Thyroid gland (tissue), 4 donors: ENCODE measurements at regions not wholly inside any gene's neighbourhood (a gene's known extent, or its start where the extent isn't known, plus 50 kb on each side); places are given as distances from the start of the nearest gene placed in this dataset.

ENCODE experiments used
- DNase-seq, 2 donors: peaks; one replicate each; pipeline ENCODE4 v3.0.0-alpha.2; 2019
- H3K27ac ChIP-seq, 3 donors: fragments of 200-600 bp; sonication (generic); 1 replicate in 2 of 3; 2 replicates in 1 of 3; pipeline ENCODE4 v1.5.1; 2016 to 2019; ENCODE audit warnings: mild to moderate bottlenecking in 1 of 3, moderate library complexity in 1 of 3
- H3K27me3 ChIP-seq: fragments of 200-600 bp; sonication (generic); one replicate; pipeline ENCODE4 v1.5.1; 2019
- H3K36me3 ChIP-seq, 2 donors: fragments of 200-600 bp; sonication (generic); one replicate each; pipeline ENCODE4 v1.5.1; 2016 to 2019
- H3K4me1 ChIP-seq, 2 donors: fragments of 200-600 bp; sonication (generic); one replicate each; pipeline ENCODE4 v1.5.1; 2017 to 2019
- H3K4me3 ChIP-seq, 3 donors: fragments of 200-600 bp; sonication (generic); replicated peaks in 1 of 3; 1 replicate in 2 of 3; 2 replicates in 1 of 3; pipeline ENCODE4 v1.5.1; 2016; ENCODE audit warnings: mild to moderate bottlenecking in 1 of 3
- H3K9me3 ChIP-seq: fragments of 200-600 bp; sonication (generic); one replicate; pipeline ENCODE4 v1.5.1; 2017
- POLR2A ChIP-seq, 2 donors: fragments of 450-650 bp; IDR thresholded peaks; one replicate each; pipeline ENCODE4 v1.6.1; 2017; ENCODE audit warnings: antibody characterized with exemption in 2 of 2, mild to moderate bottlenecking in 2 of 2, moderate library complexity in 1 of 2
- WGBS, 2 donors: methylation state at CpG; one replicate each; pipeline ENCODE4 v1.1.5; 2017; 5-methylcytosine and 5-hydroxymethylcytosine counted together
- intact Hi-C: fragments of 100-400 bp; cut with DNase I; formaldehyde crosslinking; loops from one replicate; pipeline ENCODE4 v1.15.1; 2023
- TF ChIP-seq, protein P1 (sequence below), 6 experiments: fragments of 200-600 bp in 3 of 6; fragments of 450-650 bp in 3 of 6; sonication (generic) in 3 of 6; IDR thresholded peaks; one replicate each; pipeline ENCODE4 v1.5.1; 2016 to 2019; ENCODE audit warnings: antibody characterized with exemption in 6 of 6, mild to moderate bottlenecking in 2 of 6, inconsistent platforms in 1 of 6, moderate library complexity in 1 of 6

DNA sequence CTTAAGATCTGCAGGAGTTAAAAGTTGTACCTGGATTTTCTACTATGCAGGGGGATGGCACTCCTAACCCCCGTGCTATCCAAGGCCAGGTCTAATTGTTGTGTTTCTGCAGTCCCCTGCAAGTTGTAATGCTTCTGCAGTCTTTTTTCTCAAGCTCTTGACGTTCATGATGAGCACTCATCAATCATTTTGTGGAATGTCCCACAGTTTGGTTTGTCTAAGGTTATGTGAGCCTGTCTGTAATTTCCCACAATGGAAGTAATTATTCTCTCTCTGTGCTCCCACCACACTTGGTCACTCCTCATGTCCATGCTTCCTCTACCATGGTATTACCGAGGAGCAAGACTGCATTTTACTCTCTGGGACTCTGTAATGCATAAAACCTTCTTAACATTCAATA, 107.6 kb upstream of the SSTR4 start:
- Histone ChIP-seq H3K4me1 (no peaks in the 10 kb centered on the region), H3K36me3 (no peaks in the 10 kb centered on the region)
- TF ChIP-seq, protein P1, sequence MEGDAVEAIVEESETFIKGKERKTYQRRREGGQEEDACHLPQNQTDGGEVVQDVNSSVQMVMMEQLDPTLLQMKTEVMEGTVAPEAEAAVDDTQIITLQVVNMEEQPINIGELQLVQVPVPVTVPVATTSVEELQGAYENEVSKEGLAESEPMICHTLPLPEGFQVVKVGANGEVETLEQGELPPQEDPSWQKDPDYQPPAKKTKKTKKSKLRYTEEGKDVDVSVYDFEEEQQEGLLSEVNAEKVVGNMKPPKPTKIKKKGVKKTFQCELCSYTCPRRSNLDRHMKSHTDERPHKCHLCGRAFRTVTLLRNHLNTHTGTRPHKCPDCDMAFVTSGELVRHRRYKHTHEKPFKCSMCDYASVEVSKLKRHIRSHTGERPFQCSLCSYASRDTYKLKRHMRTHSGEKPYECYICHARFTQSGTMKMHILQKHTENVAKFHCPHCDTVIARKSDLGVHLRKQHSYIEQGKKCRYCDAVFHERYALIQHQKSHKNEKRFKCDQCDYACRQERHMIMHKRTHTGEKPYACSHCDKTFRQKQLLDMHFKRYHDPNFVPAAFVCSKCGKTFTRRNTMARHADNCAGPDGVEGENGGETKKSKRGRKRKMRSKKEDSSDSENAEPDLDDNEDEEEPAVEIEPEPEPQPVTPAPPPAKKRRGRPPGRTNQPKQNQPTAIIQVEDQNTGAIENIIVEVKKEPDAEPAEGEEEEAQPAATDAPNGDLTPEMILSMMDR (IDR thresholded peaks at IDR 0.05) = no peak
- TF ChIP-seq POLR2A (IDR thresholded peaks at IDR 0.05) = no peak

DNA sequence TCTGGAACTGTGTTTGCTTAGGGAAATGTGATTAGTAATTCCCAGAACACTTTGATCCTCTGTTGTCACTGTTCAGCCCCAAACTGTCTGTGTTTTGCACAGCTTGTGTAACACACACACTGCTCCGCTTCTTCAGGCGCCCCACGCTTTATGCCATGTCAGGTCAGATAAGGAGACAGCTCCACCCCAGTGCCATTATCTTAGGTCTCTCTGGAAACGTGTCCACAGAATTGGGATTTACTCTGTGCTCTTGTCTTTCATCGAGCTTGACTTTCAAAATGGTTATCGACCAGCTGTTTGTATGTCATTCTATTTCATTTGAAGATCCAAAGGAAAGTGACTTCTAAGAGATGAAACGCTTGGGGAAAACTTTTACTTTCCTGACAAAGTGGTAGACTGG, 106.4 kb upstream of the SSTR4 start:
- no peak for DNase-seq
- 83 to 86% methylated on average over 7 of the region's 7 CpGs for WGBS, 2 donors
- no peaks in the 10 kb centered on the region for H3K27me3 ChIP-seq
- no peak for TF ChIP-seq POLR2A (IDR thresholded peaks at IDR 0.05)
- TF ChIP-seq, protein P1 (IDR thresholded peaks at IDR 0.05) = no peak
- H3K9me3 ChIP-seq = no peaks in the 10 kb centered on the region
- H3K36me3 ChIP-seq = no peaks in the 10 kb centered on the region
- no peaks in the 10 kb centered on the region for H3K4me1 ChIP-seq
- no peak overlapping the region for H3K27ac ChIP-seq
- no peak overlapping the region for H3K4me3 ChIP-seq
- intact Hi-C loops = no loop called here

More for the DNA sequence above, 107.6 kb upstream of the SSTR4 start:
- Histone ChIP-seq H3K4me3 (no peak overlapping the region), H3K27me3 (no peaks in the 10 kb centered on the region), H3K27ac (no peak overlapping the region), H3K9me3 (no peaks in the 10 kb centered on the region)
- 50 to 59% methylated on average over 3 of the region's 3 CpGs for WGBS, 2 donors
- intact Hi-C loops = no loop called here
- DNase-seq = no peak

DNA sequence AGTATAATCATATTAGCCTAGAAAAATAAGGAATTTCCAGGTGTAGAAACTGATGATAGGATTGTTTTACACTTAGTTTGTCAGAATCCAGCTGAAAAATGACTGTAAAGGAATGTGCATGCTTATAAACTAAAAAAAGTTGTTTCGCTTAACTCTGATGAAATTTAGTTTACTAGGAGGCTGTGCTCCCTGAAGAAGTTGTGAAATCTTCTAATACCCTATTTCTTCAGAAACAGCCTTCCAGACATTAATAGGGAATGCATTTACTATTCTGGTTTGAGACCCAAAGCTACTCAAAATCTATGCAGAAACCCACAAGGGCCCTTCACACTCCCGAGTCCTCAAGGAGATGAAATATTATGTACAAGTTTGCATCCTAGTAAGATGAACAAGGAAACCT, 105.5 kb upstream of the SSTR4 start:
- Histone ChIP-seq H3K4me3 (no peak overlapping the region), H3K27me3 (no peaks in the 10 kb centered on the region), H3K4me1 (no peaks in the 10 kb centered on the region), H3K36me3 (no peaks in the 10 kb centered on the region), H3K27ac (no peak overlapping the region), H3K9me3 (no peaks in the 10 kb centered on the region)
- no peak for DNase-seq
- TF ChIP-seq, protein P1 (IDR thresholded peaks at IDR 0.05) = no peak
- WGBS, 2 donors = 72 to 74% methylated on average over 2 of the region's 2 CpGs
- intact Hi-C loops = no loop called here

DNA sequence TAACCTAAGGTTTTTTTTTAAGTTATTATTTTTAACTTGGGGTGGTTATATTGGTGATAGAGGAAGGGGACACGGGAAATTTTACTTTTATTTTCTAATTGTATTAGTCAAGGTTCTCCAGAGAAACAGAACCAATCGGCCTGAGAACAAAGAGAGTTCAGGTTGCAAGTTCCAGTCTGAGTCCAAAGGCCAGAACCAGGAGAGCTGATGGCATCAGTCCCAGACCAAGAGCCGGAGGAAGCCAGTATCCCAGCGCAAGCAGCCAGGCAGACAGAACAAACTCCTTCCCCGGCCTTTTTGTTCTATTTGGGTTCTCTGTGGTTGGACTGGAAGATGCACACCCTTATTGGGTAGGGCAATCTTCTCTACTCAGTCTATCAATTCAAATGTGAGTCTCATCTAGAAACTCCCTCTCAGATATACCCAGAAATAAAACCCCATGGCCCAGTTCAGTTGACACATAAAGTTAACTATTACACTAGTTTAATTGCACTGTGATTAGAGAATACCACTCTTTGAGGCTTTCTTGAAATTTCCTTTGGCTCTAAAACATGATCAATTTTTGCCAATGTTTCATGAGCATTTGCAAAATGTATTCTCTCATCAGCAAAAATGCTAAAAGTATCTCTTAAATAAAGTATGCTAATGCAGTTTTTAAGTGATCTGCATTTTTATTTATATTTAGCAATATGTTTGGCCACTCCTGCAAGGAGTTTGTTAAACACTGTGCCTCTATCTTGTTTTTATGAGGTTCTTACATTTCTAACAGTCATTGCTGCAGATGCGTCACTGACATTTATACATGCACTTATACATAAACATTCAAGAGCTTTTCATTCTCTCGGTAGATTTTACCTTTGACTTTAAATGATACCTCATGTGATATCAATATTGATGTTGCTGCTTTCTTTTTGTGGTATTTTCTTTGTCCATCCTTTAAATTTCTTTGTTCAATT, 103.2 kb upstream of the SSTR4 start:
- H3K27ac ChIP-seq = no peak overlapping the region
- H3K4me3 ChIP-seq = no peak overlapping the region
- DNase-seq = no peak
- no peaks in the 10 kb centered on the region for H3K36me3 ChIP-seq
- no peaks in the 10 kb centered on the region for H3K27me3 ChIP-seq
- H3K4me1 ChIP-seq = no peaks in the 10 kb centered on the region
- no peaks in the 10 kb centered on the region for H3K9me3 ChIP-seq
- intact Hi-C loops = no loop called here
- TF ChIP-seq, protein P1 (IDR thresholded peaks at IDR 0.05) = no peak
- TF ChIP-seq POLR2A (IDR thresholded peaks at IDR 0.05) = no peak
- WGBS, 2 donors = 79 to 82% methylated on average over 7 of the region's 7 CpGs

DNA sequence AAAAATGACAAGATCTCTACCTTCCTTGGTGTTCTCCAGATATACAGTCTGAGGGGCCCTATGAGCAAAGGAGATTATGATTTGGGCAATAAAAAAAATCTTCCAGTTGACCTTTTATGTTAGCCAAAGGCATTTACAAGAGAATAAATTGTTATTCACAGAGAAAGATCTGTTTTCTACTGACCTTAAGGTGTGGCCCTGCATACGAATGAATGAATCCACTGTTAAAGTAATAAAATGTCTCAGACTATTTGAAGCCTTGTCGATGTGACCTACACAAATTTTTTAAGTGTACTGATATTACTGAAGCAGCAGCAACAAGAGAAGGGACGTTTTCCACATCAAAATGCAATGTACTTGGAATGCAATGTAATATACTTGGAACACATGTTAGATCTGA, 95.9 kb upstream of the SSTR4 start:
- intact Hi-C loops = no loop called here
- H3K36me3 ChIP-seq = no peaks in the 10 kb centered on the region

More for the DNA sequence above, 95.9 kb upstream of the SSTR4 start:
- H3K4me1 ChIP-seq = no peaks in the 10 kb centered on the region
- no peaks in the 10 kb centered on the region for H3K27me3 ChIP-seq
- no peak for DNase-seq
- TF ChIP-seq, protein P1 (IDR thresholded peaks at IDR 0.05) = no peak
- TF ChIP-seq POLR2A (IDR thresholded peaks at IDR 0.05) = no peak
- no peak overlapping the region for H3K4me3 ChIP-seq
- WGBS, 2 donors = 73 to 82% methylated on average over 3 of the region's 3 CpGs
- H3K27ac ChIP-seq = no peak overlapping the region
- H3K9me3 ChIP-seq = no peaks in the 10 kb centered on the region
